Endodermal cell (in vitro differentiated cells): ENCODE measurements at regions not wholly inside any gene's neighbourhood (a gene's known extent, or its start where the extent isn't known, plus 50 kb on each side); places are given as distances from the start of the nearest gene placed in this dataset.

Experiments
- DNase-seq: peaks from one replicate; pipeline ENCODE4 v3.0.0-alpha.2; 2017
- H3K27ac ChIP-seq: 2 replicates; pipeline ENCODE4 v1.5.1; 2013; ENCODE audit warnings: mild to moderate bottlenecking, low read depth, low read length, moderate library complexity
- H3K27me3 ChIP-seq: 2 replicates; pipeline ENCODE4 v1.6.1; 2013; ENCODE audit warnings: mild to moderate bottlenecking, low read length, moderate library complexity; ENCODE audit not compliant: insufficient read depth, control insufficient read depth, poor library complexity, severe bottlenecking
- H3K36me3 ChIP-seq: 2 replicates; pipeline ENCODE4 v1.7.0; 2013; ENCODE audit warnings: mild to moderate bottlenecking, low read length, moderate library complexity; ENCODE audit not compliant: control insufficient read depth, insufficient read depth
- H3K4me1 ChIP-seq: one replicate; pipeline ENCODE4 v1.7.0; 2013; ENCODE audit warnings: low read length; ENCODE audit not compliant: control insufficient read depth, insufficient read depth
- H3K4me3 ChIP-seq: 2 replicates; pipeline ENCODE4 v1.5.1; 2013; ENCODE audit warnings: mild to moderate bottlenecking, low read length, moderate library complexity
- H3K9ac ChIP-seq: 2 replicates; pipeline ENCODE4 v1.6.1; 2013; ENCODE audit warnings: mild to moderate bottlenecking, low read length, moderate library complexity; ENCODE audit not compliant: poor library complexity, severe bottlenecking; ENCODE audit errors: extremely low read depth
- H3K9me3 ChIP-seq: 2 replicates; pipeline ENCODE4 v1.6.1; 2013; ENCODE audit warnings: mild to moderate bottlenecking, low read length, moderate library complexity; ENCODE audit not compliant: control insufficient read depth
- H3K27ac Mint-ChIP-seq: 2 replicates; pipeline ENCODE4 v1.8.0; 2020; ENCODE audit warnings: mixed read lengths
- H3K27me3 Mint-ChIP-seq: 2 replicates; pipeline ENCODE4 v1.8.0; 2021; ENCODE audit warnings: mild to moderate bottlenecking, mixed read lengths; ENCODE audit not compliant: insufficient read depth
- H3K36me3 Mint-ChIP-seq: 2 replicates; pipeline ENCODE4 v1.8.0; 2020; ENCODE audit warnings: low read depth, mixed read lengths
- H3K4me1 Mint-ChIP-seq: 2 replicates; pipeline ENCODE4 v1.8.0; 2020; ENCODE audit warnings: mixed read lengths
- H3K4me3 Mint-ChIP-seq: 2 replicates; pipeline ENCODE4 v1.8.0; 2020; ENCODE audit warnings: mild to moderate bottlenecking, moderate library complexity, mixed read lengths
- H3K9me3 Mint-ChIP-seq: 2 replicates; pipeline ENCODE4 v1.8.0; 2020; ENCODE audit warnings: mild to moderate bottlenecking, mixed read lengths
- WGBS, 2 experiments: methylation state at CpG; one replicate each; pipeline versions ENCODE4 v1.1.5 to v1.1.7; 2013; ENCODE audit warnings: missing lambda C conversion rate in 2 of 2, mixed read lengths in 1 of 2; ENCODE audit not compliant: insufficient coverage in 1 of 2, insufficient read length in 1 of 2; 5-methylcytosine and 5-hydroxymethylcytosine counted together
- TF ChIP-seq, protein P1 (sequence below): fragments of 200-600 bp; sonication (generic); conservative IDR thresholded peaks from 2 replicates; pipeline ENCODE4 v1.5.0; 2021; ENCODE audit warnings: antibody characterized with exemption, mild to moderate bottlenecking

DNA sequence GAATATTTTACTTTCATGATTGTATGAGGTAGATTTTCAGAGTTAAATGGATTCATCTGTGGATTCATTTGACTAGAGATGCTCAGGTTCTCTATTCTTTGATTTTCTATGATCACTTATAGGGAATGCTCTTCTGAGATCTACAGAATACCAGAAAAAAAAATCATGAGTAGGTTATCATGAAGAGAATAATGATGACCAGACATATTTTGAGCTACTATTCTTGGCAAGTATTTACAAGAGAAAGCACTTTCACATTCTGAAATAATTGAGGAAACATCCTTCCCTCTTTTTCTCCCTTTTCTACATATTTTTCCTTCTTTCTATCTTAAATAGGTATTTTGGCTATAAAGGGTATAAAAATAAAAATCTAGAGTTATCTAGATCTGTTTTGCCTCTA is 543.0 kb upstream of the TUSC1 start:
- H3K4me3 Mint-ChIP-seq, result no peak overlapping the region
- H3K27me3 Mint-ChIP-seq, result no peaks in the 10 kb centered on the region
- H3K9me3 Mint-ChIP-seq, result peaks cover 8% of the 10 kb centered on the region
- no peak for DNase-seq
- no peak overlapping the region for H3K27ac Mint-ChIP-seq
- no peak overlapping the region for H3K27ac ChIP-seq
- H3K27me3 ChIP-seq, result no peaks in the 10 kb centered on the region
- H3K4me1 Mint-ChIP-seq, result no peaks in the 10 kb centered on the region
- no peak overlapping the region for H3K9ac ChIP-seq
- no peaks in the 10 kb centered on the region for H3K36me3 ChIP-seq
- H3K36me3 Mint-ChIP-seq, result peaks cover 1% of the 10 kb centered on the region
- H3K4me3 ChIP-seq, result no peak overlapping the region
- H3K9me3 ChIP-seq, result no peaks in the 10 kb centered on the region
- no peaks in the 10 kb centered on the region for H3K4me1 ChIP-seq
- TF ChIP-seq, protein P1, sequence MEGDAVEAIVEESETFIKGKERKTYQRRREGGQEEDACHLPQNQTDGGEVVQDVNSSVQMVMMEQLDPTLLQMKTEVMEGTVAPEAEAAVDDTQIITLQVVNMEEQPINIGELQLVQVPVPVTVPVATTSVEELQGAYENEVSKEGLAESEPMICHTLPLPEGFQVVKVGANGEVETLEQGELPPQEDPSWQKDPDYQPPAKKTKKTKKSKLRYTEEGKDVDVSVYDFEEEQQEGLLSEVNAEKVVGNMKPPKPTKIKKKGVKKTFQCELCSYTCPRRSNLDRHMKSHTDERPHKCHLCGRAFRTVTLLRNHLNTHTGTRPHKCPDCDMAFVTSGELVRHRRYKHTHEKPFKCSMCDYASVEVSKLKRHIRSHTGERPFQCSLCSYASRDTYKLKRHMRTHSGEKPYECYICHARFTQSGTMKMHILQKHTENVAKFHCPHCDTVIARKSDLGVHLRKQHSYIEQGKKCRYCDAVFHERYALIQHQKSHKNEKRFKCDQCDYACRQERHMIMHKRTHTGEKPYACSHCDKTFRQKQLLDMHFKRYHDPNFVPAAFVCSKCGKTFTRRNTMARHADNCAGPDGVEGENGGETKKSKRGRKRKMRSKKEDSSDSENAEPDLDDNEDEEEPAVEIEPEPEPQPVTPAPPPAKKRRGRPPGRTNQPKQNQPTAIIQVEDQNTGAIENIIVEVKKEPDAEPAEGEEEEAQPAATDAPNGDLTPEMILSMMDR, result no peak

GRCh38 chr9:26220367-26220766 is 542.1 kb upstream of the TUSC1 start:
- TF ChIP-seq, protein P1, result no peak
- Mint-ChIP-seq H3K9me3 (peaks cover 14% of the 10 kb centered on the region), H3K4me1 (no peaks in the 10 kb centered on the region)

GRCh38 chr9:26219961-26220360 is 541.7 kb upstream of the TUSC1 start:
- H3K9ac ChIP-seq, result no peak overlapping the region
- Mint-ChIP-seq H3K9me3 (peaks cover 18% of the 10 kb centered on the region), H3K4me1 (no peaks in the 10 kb centered on the region), H3K36me3 (peaks cover 2% of the 10 kb centered on the region), H3K4me3 (no peak overlapping the region), H3K27ac (no peak overlapping the region), H3K27me3 (no peaks in the 10 kb centered on the region)
- H3K4me3 ChIP-seq, result no peak overlapping the region
- no peaks in the 10 kb centered on the region for H3K27me3 ChIP-seq
- no peaks in the 10 kb centered on the region for H3K36me3 ChIP-seq
- no peaks in the 10 kb centered on the region for H3K4me1 ChIP-seq
- 80 to 92% methylated on average over 6 to 9 of the region's 9 CpGs for WGBS, 2 experiments
- no peaks in the 10 kb centered on the region for H3K9me3 ChIP-seq
- TF ChIP-seq, protein P1, result no peak
- DNase-seq, result no peak
- no peak overlapping the region for H3K27ac ChIP-seq

More at GRCh38 chr9:26220367-26220766, 542.1 kb upstream of the TUSC1 start:
- Histone ChIP-seq H3K36me3 (no peaks in the 10 kb centered on the region), H3K4me3 (no peak overlapping the region), H3K9me3 (no peaks in the 10 kb centered on the region), H3K4me1 (no peaks in the 10 kb centered on the region), H3K9ac (no peak overlapping the region), H3K27me3 (no peaks in the 10 kb centered on the region), H3K27ac (no peak overlapping the region)
- Mint-ChIP-seq H3K27ac (no peak overlapping the region), H3K36me3 (peaks cover 2% of the 10 kb centered on the region), H3K4me3 (no peak overlapping the region), H3K27me3 (no peaks in the 10 kb centered on the region)
- DNase-seq, result no peak
